GM18505 (cell line): ENCODE measurements at regions not wholly inside any gene's neighbourhood (a gene's known extent, or its start where the extent isn't known, plus 50 kb on each side); places are given as distances from the start of the nearest gene placed in this dataset.

ENCODE experiments used
- ATAC-seq: cut with Tn5 transposase; IDR thresholded peaks from one replicate; pipeline ENCODE4 v1.9.1; 2021; ENCODE audit not compliant: unreplicated experiment
- POLR2A ChIP-seq: IDR thresholded peaks from 4 replicates; pipeline ENCODE4 v1.6.1; 2011; ENCODE audit warnings: borderline replicate concordance; ENCODE audit not compliant: insufficient read depth, insufficient read length; ENCODE audit errors: extremely low read depth

DNA sequence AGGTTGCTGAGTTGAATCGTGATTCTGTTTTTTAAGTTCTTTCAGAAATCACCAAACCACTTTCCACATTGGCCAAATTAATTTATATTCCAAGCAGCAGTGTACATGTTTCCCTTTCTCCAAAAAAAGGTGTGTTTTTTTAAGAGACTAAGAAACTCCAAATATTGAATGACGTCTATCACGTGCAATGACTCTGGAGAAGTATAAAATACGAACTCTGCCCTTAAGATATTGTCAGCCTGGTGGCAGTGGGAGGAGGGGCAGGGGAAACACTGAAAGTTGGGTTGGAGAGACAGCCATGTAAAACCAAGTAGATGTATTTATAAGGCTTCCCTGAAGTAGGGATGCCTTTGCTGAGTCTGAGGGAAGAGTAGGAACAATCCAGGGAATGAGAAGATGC, 50.1 kb upstream of the DHRS4 start:
- no peak for TF ChIP-seq POLR2A
- no peak for ATAC-seq
